Left ventricle myocardium inferior (tissue), 1 donor: ENCODE measurements at regions not wholly inside any gene's neighbourhood (a gene's known extent, or its start where the extent isn't known, plus 50 kb on each side); places are given as distances from the start of the nearest gene placed in this dataset.
A peak's percentile ranks its signal among the peaks of the same experiment; 100 is the strongest.

Experiments
- DNase-seq: peaks from one replicate; pipeline ENCODE4 v3.0.0-alpha.2; 2020
- H3K27ac ChIP-seq: fragments of 200-600 bp; replicated peaks from 2 replicates; pipeline ENCODE4 v1.8.0; 2021
- H3K27me3 ChIP-seq: fragments of 200-600 bp; 2 replicates; pipeline ENCODE4 v1.8.0; 2021; ENCODE audit warnings: low read depth
- H3K36me3 ChIP-seq: fragments of 200-600 bp; 2 replicates; pipeline ENCODE4 v1.8.0; 2021
- H3K4me1 ChIP-seq: fragments of 200-600 bp; 2 replicates; pipeline ENCODE4 v1.8.0; 2021
- H3K4me3 ChIP-seq: fragments of 200-600 bp; 2 replicates; pipeline ENCODE4 v1.8.0; 2021; ENCODE audit warnings: mild to moderate bottlenecking, moderate library complexity
- H3K9me3 ChIP-seq: fragments of 200-600 bp; replicated peaks from 2 replicates; pipeline ENCODE4 v1.8.0; 2021
- intact Hi-C: fragments of 100-400 bp; cut with micrococcal nuclease; formaldehyde crosslinking; loops from one replicate; pipeline ENCODE4 v1.11.0; 2022
- TF ChIP-seq, protein P1 (sequence below): fragments of 200-600 bp; IDR thresholded peaks from 2 replicates; pipeline ENCODE4 v1.8.0; 2021; ENCODE audit warnings: antibody characterized with exemption, mild to moderate bottlenecking, borderline replicate concordance
- donor health status: DM: no; HTN: yes; CAD: no; lungs with severe emphysema.

DNA sequence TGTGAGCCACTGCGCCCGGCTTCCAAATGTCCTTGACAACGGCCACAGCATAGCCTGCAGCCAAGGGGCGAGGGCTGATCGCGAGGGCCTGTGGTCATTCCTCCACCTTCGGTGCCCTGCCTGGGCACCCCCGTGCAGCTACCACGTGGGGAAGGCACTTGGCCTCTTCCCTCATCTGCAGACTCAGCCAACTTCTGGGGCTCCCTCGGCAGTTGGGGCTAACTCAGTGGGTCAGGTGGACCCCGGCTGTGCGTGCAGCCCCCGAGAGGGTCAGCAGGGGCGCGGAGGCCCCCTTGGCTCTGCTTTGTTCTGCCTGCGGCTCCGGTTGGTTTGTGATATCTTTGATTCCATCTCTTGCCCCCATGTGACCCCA is 52.9 kb upstream of the BHLHE23 start:
- intact Hi-C loops = loop anchor here (10.0 kb wide), 1 partner anchor 115 kb away; no protein-coding TSS in a partner anchor
- Histone ChIP-seq H3K27me3 (peaks cover 91% of the 10 kb centered on the region), H3K9me3 (no peaks in the 10 kb centered on the region), H3K4me1 (peaks cover 8% of the 10 kb centered on the region), H3K4me3 (no peak overlapping the region), H3K27ac (no peak overlapping the region), H3K36me3 (no peaks in the 10 kb centered on the region)
- peak; percentile 7 for DNase-seq
- TF ChIP-seq, protein P1, sequence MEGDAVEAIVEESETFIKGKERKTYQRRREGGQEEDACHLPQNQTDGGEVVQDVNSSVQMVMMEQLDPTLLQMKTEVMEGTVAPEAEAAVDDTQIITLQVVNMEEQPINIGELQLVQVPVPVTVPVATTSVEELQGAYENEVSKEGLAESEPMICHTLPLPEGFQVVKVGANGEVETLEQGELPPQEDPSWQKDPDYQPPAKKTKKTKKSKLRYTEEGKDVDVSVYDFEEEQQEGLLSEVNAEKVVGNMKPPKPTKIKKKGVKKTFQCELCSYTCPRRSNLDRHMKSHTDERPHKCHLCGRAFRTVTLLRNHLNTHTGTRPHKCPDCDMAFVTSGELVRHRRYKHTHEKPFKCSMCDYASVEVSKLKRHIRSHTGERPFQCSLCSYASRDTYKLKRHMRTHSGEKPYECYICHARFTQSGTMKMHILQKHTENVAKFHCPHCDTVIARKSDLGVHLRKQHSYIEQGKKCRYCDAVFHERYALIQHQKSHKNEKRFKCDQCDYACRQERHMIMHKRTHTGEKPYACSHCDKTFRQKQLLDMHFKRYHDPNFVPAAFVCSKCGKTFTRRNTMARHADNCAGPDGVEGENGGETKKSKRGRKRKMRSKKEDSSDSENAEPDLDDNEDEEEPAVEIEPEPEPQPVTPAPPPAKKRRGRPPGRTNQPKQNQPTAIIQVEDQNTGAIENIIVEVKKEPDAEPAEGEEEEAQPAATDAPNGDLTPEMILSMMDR = no peak

DNA sequence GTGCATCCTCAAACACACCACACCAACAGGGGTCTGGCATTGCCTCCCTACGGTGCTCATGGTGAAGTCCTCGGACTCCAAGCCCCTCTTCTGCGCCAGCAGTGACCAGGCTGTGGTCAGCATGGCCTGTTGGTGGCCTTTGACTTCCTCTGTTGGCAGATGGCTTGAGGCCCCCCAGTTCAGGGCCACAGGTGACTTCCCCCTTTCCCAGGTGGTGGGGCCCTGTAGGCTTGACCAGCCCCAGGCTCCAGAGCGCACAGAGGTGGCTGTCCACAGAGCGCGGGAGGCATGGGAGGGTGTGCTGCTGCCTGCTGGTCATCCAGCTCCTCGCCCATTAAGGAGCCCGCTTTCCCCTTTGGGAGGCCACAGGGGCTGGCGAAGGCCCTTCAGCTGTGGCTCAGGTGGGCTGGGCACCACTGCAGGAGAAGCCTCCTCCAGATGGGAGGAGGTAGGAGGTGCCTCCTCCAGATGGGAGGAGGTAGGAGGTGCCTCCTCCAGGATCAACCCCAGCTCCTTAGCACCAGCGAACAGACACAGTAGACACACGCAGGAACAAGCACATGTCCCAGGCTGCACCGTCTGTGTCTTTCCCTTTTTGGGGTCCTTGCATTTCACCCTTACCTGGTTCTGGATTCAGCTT is 52.1 kb upstream of the BHLHE23 start:
- TF ChIP-seq, protein P1 = no peak
- peaks cover 91% of the 10 kb centered on the region for H3K27me3 ChIP-seq
- intact Hi-C loops = loop anchor here (10.0 kb wide), 1 partner anchor 116 kb away; no protein-coding TSS in a partner anchor
- peaks cover 8% of the 10 kb centered on the region for H3K4me1 ChIP-seq
- DNase-seq = peak; percentile 7
- H3K27ac ChIP-seq = no peak overlapping the region
- H3K36me3 ChIP-seq = no peaks in the 10 kb centered on the region
- H3K9me3 ChIP-seq = no peaks in the 10 kb centered on the region
- H3K4me3 ChIP-seq = no peak overlapping the region

DNA sequence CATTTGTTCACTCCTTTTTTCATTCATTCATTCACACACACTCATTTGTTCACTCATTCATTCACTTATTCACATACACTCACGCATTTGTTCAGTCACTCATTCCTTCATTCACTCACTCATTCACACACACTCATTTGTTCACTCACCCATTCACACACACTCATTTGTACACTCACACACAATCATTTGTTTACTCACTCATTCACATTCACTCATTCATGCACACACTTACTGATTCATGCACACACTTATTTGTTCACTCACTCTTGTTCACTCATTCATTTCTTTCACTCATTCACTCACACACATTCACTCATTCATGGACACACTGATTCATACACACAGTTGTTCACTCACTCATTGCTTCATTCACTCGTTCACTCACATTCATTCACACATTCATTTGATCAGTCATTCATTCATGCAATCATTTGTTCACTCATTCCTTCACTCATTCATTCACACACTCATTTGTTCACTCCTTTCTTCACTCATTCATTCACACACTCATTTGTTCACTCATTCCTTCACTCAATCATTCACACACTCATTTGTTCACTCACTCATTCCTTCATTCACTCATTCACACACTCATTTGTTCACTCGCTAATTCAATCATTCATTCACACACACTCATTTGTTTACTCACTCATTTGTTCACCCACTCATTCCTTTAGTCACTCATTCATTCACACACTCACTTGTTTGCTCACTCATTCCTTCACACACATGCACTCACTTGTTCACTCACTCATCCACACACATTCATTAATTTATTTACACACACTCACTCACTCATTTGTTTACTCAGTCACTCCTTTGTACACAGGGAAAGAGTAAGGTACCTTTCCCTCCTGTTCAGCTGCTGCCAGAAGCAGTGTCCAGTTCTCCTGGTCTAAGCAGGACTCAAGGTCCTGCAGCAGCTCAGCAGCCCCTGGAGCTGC is 50.7 kb upstream of the BHLHE23 start:
- no peak for DNase-seq
- Histone ChIP-seq H3K9me3 (no peaks in the 10 kb centered on the region), H3K27ac (no peak overlapping the region), H3K4me3 (no peak overlapping the region), H3K4me1 (peaks cover 8% of the 10 kb centered on the region), H3K36me3 (no peaks in the 10 kb centered on the region), H3K27me3 (peaks cover 91% of the 10 kb centered on the region)
- TF ChIP-seq, protein P1 = no peak
- intact Hi-C loops = loop anchor here (10.0 kb wide), 1 partner anchor 117 kb away; no protein-coding TSS in a partner anchor

DNA sequence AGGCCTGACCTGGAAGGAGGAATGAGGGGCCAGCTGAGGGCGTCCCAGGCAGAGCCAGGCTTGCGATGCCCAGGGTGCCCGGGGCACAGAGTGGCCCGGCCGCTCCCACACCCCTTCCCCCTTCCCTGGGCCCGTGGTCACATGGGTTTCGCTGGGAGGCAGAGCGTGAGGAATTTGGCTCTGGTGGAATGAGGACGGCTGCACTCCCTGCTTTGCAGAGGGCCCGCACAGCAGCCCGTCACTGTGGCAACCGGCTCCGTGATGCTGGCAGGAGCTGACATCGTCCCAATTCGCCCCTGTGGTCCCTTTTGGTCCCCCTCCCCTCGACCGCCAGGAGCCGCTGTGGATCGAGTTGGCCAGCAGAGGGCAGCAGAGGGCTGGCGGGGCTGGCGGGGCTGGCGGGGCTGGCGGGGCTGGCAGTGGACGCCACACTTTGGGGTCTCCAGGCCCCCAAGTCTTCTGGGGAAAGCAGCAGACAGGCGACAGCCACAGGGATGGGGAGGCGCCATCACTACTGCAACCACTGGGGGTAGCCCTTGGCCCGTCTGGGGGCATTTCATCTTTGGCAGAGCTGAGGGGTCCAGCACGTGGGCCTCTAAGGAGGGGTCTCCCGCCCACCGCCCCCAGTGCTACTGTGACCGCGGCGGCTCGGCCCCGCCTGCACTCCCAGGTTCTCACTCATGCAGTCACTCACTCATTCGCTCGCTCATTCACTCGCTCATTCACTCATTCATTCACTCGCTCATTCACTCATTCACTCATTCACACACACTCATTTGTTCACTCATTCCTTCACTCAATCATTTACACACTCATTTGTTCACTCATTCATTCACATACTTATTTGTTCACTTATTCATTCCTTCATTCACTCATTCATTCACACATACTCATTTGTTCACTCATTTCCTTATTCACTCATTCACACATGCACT is 49.7 kb upstream of the BHLHE23 start:
- intact Hi-C loops = loop anchor here (10.0 kb wide), 1 partner anchor 118 kb away; no protein-coding TSS in a partner anchor
- peaks cover 95% of the 10 kb centered on the region for H3K27me3 ChIP-seq

More for the DNA sequence above, 49.7 kb upstream of the BHLHE23 start:
- Histone ChIP-seq H3K4me1 (peaks cover 8% of the 10 kb centered on the region), H3K27ac (no peak overlapping the region), H3K9me3 (no peaks in the 10 kb centered on the region), H3K36me3 (no peaks in the 10 kb centered on the region), H3K4me3 (peak overlapping the region; percentile 23)
- peak; percentile 16 for DNase-seq
- TF ChIP-seq, protein P1 = peak; percentile 93
